H1 (cell line): ENCODE measurements at regions not wholly inside any gene's neighbourhood (a gene's known extent, or its start where the extent isn't known, plus 50 kb on each side); places are given as distances from the start of the nearest gene placed in this dataset.

ENCODE experiments used
- ATF3 ChIP-seq: IDR thresholded peaks from 2 replicates; pipeline ENCODE4 v1.6.1; 2011; ENCODE audit warnings: low read depth, mild to moderate bottlenecking, low read length; ENCODE audit not compliant: insufficient read depth
- BACH1 ChIP-seq: IDR thresholded peaks from 2 replicates; pipeline ENCODE4 v1.6.1; 2012; ENCODE audit warnings: low read length, improper control_type of control experiment
- CHD1 ChIP-seq: IDR thresholded peaks from 2 replicates; pipeline ENCODE4 v1.6.1; 2012; ENCODE audit warnings: low read depth, low read length, improper control_type of control experiment
- CHD2 ChIP-seq: IDR thresholded peaks from 2 replicates; pipeline ENCODE4 v1.6.1; 2012; ENCODE audit warnings: low read length, improper control_type of control experiment
- JUND ChIP-seq: IDR thresholded peaks from 2 replicates; pipeline ENCODE4 v1.6.1; 2011; ENCODE audit warnings: mild to moderate bottlenecking, improper control_type of control experiment, low read length
- MAFK ChIP-seq: IDR thresholded peaks from 2 replicates; pipeline ENCODE4 v1.6.1; 2012; ENCODE audit warnings: low read depth, mild to moderate bottlenecking, improper control_type of control experiment, low read length
- RAD21 ChIP-seq, 2 experiments: IDR thresholded peaks in 1 of 2; conservative IDR thresholded peaks in 1 of 2; 2 replicates each; pipeline ENCODE4 v1.6.1; 2011; ENCODE audit warnings: low read depth in 2 of 2, low read length in 2 of 2, improper control_type of control experiment in 1 of 2, inconsistent platforms in 1 of 2, mild to moderate bottlenecking in 1 of 2, moderate library complexity in 1 of 2

GRCh38 chr10:78700816-78701520 lies 367.8 kb upstream of the ZMIZ1 start (continued):
- TF ChIP-seq MAFK (no peak), ATF3 (no peak), CHD1 (no peak), RAD21 (IDR thresholded peaks at IDR 0.05 in 1 of 2, conservative IDR thresholded peaks at IDR 0.05 in 1 of 2; ENCODE audit: low read depth in 2 of 2, low read length in 2 of 2) (no peak), CHD2 (no peak), BACH1 (no peak), JUND (no peak)
